VCaP (cell line): ENCODE measurements at regions not wholly inside any gene's neighbourhood (a gene's known extent, or its start where the extent isn't known, plus 50 kb on each side); places are given as distances from the start of the nearest gene placed in this dataset.

Experiments used
- H3K27ac ChIP-seq: fragments of 450-650 bp; 2 replicates; pipeline ENCODE4 v1.5.1; 2017
- CTCF ChIP-seq: fragments of 450-650 bp; conservative IDR thresholded peaks from 2 replicates; pipeline ENCODE4 v1.5.1; 2017; ENCODE audit warnings: mild to moderate bottlenecking, moderate library complexity

DNA sequence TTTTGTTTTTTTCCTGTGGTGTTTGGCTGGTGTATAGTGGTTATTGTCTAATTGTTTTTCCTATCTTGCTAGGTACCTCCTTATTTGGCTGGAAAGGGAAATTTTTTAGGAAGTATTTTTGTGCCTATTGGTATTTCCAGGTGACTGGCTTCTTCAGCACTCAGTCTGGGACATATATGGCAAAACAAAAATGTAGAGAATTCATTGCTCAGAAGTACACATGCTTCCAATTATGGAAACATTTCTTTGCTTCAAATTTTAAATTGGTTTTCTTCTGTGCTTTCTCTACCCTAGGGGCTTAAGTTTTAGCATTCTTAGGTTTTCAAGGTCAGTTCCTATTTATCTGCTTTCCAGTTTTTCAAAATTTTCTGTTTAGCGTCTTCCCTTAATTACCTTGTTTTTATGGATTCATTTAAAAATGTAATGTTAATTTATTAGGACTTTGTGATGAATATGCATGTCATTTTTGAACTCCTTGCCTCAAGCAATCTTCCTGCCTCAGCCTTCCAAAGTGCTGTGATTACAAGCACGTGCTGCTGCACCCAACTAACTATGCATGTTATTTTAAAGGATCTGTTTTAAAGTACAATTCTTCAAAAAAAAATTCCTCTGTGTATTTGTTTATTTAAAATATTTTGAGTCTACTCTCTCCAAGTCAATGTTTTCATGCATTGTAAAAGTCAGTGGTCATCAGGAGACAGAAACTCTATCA lies 231.9 kb upstream of the DPPA4 start:
- H3K27ac ChIP-seq = no peak overlapping the region
- TF ChIP-seq CTCF = no peak

DNA sequence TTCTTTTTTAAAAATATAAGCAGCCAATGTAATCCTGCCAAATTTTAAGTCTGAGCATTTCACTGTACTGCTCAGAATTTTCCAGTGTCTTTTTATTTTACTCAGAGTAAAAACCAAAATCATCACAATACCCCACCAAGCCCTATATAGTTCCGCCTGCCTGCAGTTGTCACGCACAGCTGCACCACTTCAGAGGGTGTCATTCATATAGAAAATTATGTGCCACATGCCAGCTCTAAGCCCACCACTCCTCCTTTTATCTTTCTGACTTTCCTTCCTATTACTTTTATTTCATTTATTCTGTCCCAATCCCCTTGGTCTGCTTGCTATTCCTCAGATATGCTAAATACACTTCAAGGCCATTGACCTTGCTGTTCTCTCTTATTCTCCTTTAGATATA lies 233.1 kb upstream of the DPPA4 start:
- no peak for TF ChIP-seq CTCF
- no peak overlapping the region for H3K27ac ChIP-seq

DNA sequence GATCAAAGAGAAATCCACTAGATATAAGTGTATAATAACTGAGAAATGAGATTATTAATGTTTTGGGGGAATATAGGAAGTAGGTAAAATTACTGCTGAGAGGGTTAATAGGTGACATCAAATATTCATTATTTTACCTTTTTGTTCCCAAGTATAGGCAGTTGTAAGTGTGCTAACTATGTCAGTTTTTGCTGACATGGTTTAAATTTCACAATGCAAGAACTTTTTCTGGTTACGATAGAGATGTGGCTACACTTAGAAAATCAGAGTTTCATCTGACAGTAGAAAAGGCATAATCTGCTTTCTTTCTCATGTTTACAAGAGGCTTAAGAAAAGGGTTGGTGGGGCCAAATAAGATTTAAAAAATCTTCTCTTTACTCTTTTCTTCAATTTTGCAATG lies 235.0 kb upstream of the DPPA4 start:
- no peak overlapping the region for H3K27ac ChIP-seq
- no peak for TF ChIP-seq CTCF

- no peak for TF ChIP-seq CTCF
Observed at GRCh38 chr3:109596991-109597390, 259.6 kb upstream of the DPPA4 start.

DNA sequence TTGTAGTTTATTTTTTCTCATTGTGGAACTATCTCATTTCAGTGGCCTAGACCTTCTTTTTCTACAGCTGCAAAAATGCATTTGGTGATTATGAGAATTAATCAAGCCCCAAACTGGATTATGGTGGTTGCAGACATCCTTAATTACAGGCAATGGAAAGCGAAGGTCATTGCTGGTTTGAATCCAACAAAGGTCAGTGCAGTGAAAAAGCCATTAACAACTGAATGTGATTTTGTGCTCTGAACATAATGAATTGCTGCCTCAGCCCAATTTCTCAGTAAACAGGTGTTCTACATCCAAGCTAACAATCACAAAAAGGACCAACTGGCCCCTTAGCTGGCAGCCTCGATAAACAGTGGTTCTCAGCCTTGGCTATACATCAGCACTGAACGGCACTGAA lies 260.1 kb upstream of the DPPA4 start:
- H3K27ac ChIP-seq = no peak overlapping the region
- TF ChIP-seq CTCF = no peak

More at GRCh38 chr3:109596991-109597390, 259.6 kb upstream of the DPPA4 start:
- H3K27ac ChIP-seq = no peak overlapping the region

DNA sequence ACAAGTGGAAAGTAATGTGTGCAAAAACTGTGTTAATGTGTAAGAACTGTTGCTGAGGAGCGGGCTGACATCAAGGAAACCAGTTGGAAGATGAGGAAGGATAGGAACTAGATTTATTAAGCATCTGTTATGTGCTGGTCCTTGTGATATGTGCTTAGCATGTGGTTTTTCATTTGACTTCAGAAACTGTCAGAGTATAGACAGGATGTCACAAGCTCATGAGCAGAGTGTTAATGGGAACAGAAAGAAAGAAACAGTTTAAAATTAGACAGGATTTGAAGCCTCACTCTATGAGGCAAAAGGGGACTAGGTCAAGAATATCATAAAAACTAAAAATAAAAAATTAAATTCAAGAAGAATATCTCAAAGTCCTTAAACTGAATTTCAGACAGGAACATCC lies 270.6 kb upstream of the DPPA4 start:
- no peak for TF ChIP-seq CTCF
- no peak overlapping the region for H3K27ac ChIP-seq

DNA sequence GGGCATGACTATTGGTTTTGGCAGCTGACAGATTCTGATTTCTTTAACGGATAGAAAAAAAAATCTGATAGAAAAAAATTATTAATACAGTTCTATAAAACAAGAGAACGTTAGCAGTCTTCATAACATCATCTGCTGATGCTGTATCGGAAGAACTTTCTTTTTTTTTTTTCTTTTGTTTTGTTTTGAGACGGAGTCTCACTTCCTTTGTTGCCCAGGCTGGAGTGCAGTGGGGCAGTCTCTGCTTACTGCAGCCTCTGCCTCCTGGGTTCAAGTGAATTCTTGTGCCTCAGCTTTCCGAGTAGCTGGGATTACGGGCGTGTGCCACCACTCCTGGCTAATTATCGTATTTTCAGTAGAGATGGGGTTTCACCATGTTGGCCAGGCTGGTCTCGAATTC lies 271.2 kb upstream of the DPPA4 start:
- no peak for TF ChIP-seq CTCF
- H3K27ac ChIP-seq = no peak overlapping the region
